HTR-8/SVneo (cell line): ENCODE measurements at regions not wholly inside any gene's neighbourhood (a gene's known extent, or its start where the extent isn't known, plus 50 kb on each side); places are given as distances from the start of the nearest gene placed in this dataset.

Experiments used
- DNase-seq: peaks from one replicate; pipeline ENCODE4 v3.0.0; 2011; ENCODE audit warnings: low spot score, mixed read lengths; ENCODE audit not compliant: insufficient read length
- FAIRE-seq: peaks from 2 replicates; lab custom pipeline; 2011; peaks lifted over from hg19 to GRCh38; lab: Jason Lieb, UNC

GRCh38 chr21:28828981-28829380, 163.7 kb downstream of the LTN1 start:
- DNase-seq = no peak
- no peak for FAIRE-seq

DNA sequence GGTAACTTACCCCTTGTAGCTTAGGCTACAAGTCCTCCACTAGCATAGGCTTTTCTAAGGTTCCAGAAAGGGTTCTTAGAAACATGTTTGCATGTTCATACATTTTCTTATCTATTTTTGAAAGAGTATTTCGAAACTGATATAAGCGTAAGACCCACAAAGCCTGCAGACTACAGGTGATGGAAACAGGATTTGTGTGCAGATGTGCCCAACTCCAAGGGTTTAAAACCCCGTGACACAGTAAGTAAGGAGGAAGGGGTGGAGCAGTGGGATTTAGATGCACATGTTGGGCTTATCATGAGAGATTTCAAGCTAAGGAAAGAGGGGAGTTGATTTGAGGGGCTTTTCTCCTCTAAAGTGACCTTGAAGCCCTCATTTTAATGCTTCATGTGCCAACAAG, 164.7 kb downstream of the LTN1 start:
- FAIRE-seq (no peak), DNase-seq (no peak)

DNA sequence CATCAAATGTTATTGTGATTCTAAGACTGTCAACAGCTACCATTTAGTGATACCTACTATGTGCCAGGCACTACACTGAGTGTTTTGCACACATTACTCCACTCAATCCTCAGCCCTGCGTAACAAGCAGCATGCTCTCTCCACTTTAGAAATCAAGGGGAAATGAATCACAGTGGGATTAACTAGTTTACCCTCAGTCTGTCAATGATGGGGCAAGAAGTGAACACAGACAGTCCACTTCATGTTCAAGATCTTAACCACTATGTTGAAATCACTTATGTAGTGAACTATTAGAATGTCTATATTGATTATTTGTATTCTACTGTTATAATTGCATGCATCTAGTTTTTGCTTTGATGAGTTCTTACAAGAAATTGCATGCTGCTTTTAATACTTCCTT, 165.3 kb downstream of the LTN1 start:
- DNase-seq (no peak), FAIRE-seq (no peak)

DNA sequence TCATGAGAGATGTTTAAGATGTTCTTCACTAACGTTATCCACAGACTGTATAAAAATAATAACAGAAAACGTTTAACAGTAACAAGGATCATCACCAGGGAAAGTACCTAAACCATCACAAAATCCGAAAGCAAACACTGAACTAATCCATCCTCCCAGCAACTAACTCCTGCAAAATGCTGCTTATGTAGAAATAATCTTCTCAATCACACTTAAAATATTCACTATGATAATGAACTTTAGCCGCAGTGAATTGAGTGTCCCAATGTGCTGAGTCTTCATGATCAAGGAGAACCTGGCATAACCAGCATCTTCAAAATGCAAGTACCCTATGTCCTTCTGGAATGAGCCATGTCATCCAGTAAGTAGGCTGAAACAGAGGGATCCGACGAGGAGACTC, 166.1 kb downstream of the LTN1 start:
- DNase-seq (no peak), FAIRE-seq (no peak)

DNA sequence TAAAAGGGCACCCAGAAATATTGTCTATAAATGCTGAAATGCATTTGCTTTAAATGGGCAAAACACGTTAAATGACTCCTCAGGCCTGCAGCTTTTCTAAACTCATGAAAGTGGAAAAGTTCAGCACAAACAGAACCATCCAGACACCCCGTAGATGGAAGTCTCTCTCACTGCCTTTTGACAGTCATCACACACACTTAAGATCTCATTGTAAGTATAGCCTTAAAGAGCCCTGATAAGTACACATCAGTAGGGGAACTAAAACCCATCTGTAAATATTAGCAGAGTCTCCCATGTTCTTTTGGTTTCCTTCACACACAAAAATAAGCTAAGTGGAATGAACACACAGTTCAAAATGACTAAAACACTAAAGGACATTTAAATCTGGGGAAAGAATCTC, 166.7 kb downstream of the LTN1 start:
- DNase-seq = no peak

GRCh38 chr21:28823429-28823828, 169.2 kb downstream of the LTN1 start:
- DNase-seq = no peak
- FAIRE-seq = no peak

More for the DNA sequence above, 166.7 kb downstream of the LTN1 start:
- no peak for FAIRE-seq

GRCh38 chr21:28822486-28823335, 170.0 kb downstream of the LTN1 start:
- peak; percentile 22 for DNase-seq

DNA sequence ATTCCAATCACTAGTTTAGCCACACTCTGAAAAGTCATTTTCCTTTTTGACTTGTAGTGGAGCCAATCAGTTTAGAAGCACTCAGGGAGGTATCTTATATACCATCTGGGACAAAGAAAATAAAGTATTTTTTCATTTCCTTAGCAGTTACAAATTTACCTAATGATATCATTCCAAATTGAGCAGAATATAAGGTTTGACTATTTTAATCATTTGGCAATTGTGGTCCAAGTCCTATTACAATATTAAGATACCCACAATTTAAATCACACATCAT, 170.6 kb downstream of the LTN1 start:
- no peak for FAIRE-seq

More at GRCh38 chr21:28822486-28823335, 170.0 kb downstream of the LTN1 start:
- no peak for FAIRE-seq

DNA sequence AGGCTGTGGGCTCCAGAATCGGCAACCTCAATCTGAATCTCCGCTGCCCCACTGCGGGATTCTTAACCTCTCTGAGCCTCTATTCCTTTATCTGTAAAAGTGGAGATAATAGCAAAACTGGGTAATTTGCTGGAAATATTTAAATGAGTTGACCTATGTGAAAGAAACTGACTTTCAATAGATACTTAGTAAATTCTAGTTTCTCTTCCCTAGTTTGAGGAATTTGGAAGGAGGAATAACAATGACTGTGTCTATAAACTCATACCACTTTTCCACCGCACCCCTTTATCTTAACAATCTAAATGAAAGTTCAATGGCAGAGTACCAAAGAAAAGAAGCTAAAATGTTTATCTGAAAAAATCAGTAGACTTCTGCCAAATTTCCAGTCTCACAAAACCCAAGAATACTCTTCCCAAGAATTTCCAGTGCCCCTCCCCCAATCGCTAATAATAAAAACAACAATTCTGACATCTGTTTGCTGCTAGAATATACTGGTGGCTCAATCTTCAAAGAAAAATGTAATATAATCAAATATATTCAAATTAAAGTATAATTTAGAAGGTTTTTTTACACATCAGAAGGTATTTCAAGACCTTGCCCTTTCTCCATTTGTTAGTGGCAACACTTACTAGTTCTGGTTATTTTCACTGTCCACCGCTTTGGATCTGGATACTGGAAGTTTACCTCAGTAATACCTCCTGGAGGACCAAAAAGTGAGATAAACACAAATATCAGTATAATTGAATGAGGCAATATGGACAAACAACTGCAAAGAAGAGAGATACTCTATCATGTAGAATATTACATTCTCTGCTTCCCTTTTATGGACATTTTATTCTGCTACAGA, 171.2 kb downstream of the LTN1 start:
- FAIRE-seq (no peak), DNase-seq (no peak)

More for the DNA sequence above, 170.6 kb downstream of the LTN1 start:
- DNase-seq = no peak

- FAIRE-seq = no peak
- DNase-seq = no peak
Measured at GRCh38 chr21:28818663-28819278, 173.9 kb downstream of the LTN1 start.

GRCh38 chr21:28817871-28818270, 174.8 kb downstream of the LTN1 start:
- FAIRE-seq (no peak), DNase-seq (no peak)

GRCh38 chr21:28811860-28812259, 180.8 kb downstream of the LTN1 start:
- FAIRE-seq (no peak), DNase-seq (no peak)

GRCh38 chr21:28810826-28811524, 181.7 kb downstream of the LTN1 start:
- DNase-seq = no peak
- FAIRE-seq = no peak

DNA sequence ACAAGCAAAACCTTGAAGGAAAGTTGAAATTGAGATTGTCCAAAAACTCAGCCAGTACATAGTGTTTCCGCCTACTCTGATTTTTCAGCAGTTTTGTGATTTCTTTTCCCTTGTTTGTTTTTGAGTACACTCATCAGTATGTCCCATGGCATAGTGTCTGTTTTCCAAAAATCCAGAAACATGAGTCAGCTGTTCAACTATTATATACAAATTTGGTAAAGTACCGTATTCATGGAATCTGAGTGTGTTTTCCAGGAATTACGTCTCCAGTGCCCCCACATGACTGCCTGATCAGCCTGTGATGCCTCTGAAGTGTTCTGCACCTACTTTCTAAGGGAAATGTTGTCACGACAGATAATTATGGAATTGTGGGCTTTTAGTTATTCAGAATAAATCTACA, 186.8 kb downstream of the LTN1 start:
- FAIRE-seq = no peak
- no peak for DNase-seq

GRCh38 chr21:28804089-28804670, 188.5 kb downstream of the LTN1 start:
- FAIRE-seq (no peak), DNase-seq (no peak)

GRCh38 chr21:28801906-28802305, 190.8 kb downstream of the LTN1 start:
- FAIRE-seq (no peak), DNase-seq (no peak)

GRCh38 chr21:28799926-28800325, 192.8 kb downstream of the LTN1 start:
- no peak for DNase-seq
- no peak for FAIRE-seq

DNA sequence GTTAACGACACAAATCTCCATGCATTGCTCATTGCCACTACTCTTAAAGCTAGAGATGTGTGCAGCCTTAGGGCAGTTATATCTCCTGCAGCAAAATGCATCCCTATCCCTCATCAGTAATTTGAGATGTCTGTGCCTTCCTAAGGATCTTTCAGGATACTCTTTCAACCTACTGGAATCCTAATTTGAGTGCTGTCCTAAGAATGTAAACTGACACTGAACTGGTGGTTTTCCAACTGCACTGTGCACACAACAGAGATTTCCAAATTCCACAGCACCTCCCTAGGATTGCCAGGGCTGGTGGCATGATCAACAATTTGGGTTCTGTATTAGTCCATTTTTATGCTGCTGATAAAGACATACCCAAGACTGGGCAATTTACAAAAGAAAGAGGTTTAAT, 193.9 kb downstream of the LTN1 start:
- FAIRE-seq = no peak
- no peak for DNase-seq

DNA sequence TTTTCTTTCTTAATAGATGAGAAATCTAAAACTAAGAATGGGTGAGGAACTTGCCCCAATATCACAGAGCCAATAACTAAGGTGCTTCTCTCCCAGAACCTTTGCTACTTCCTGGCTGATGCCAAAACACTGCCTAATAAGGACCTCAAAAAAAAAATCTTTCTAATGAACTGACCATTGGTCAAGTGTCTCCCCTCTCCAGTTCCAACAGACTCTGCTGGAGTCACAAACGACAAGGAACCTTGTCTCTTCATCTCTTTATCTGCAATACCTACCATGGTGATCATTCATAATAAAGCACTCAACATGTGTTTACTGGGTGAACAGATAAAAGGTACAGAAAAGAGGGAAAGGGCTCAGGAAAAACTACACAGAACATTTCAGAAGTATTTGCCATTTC, 197.4 kb downstream of the LTN1 start:
- FAIRE-seq (no peak), DNase-seq (no peak)

- DNase-seq (no peak), FAIRE-seq (no peak)
Measured at GRCh38 chr21:28794371-28794851, 198.3 kb downstream of the LTN1 start.
